Esophagus squamous epithelium (tissue), 5 donors: ENCODE measurements at regions not wholly inside any gene's neighbourhood (a gene's known extent, or its start where the extent isn't known, plus 50 kb on each side); places are given as distances from the start of the nearest gene placed in this dataset.
"Not testable (repeated sequence)": the region's sequence is repeated elsewhere in the genome, so short reads cannot be mapped to it uniquely, and the experiment has no call there.

Source experiments
- DNase-seq: peaks from one replicate; lab custom pipeline; 2025; lab: John Stamatoyannopoulos, UW
- H3K27ac ChIP-seq, 4 donors: fragments of 200-600 bp; sonication (generic); one replicate each; pipeline ENCODE4 v1.5.1; 2016 to 2019; ENCODE audit warnings: mild to moderate bottlenecking in 1 of 4
- H3K27me3 ChIP-seq, 4 donors: fragments of 200-600 bp; sonication (generic); 1 replicate in 3 of 4; 2 replicates in 1 of 4; pipeline versions ENCODE4 v1.5.1 to v1.6.0; 2017 to 2021; ENCODE audit warnings: antibody characterized with exemption in 1 of 4
- H3K36me3 ChIP-seq, 3 donors: fragments of 200-600 bp; sonication (generic); one replicate each; pipeline ENCODE4 v1.5.1; 2016 to 2019
- H3K4me1 ChIP-seq, 3 donors: fragments of 200-600 bp; sonication (generic); one replicate each; pipeline ENCODE4 v1.5.1; 2017 to 2019
- H3K4me3 ChIP-seq, 4 donors: fragments of 200-600 bp; sonication (generic); 1 replicate in 3 of 4; 2 replicates in 1 of 4; pipeline ENCODE4 v1.5.1; 2016 to 2019; ENCODE audit warnings: mild to moderate bottlenecking in 2 of 4, moderate library complexity in 1 of 4
- H3K9me3 ChIP-seq, 3 donors: fragments of 200-600 bp; sonication (generic); one replicate each; pipeline ENCODE4 v1.5.1; 2016 to 2019
- CTCF ChIP-seq, 6 experiments: fragments of 450-650 bp in 4 of 6; fragments of 200-600 bp in 2 of 6; sonication (generic) in 2 of 6; IDR thresholded peaks; one replicate each; pipeline ENCODE4 v1.5.1; 2016 to 2019; ENCODE audit warnings: antibody characterized with exemption in 6 of 6, mild to moderate bottlenecking in 4 of 6, moderate library complexity in 4 of 6
- POLR2A ChIP-seq, 4 donors: fragments of 450-650 bp; IDR thresholded peaks; one replicate each; pipeline ENCODE4 v1.6.1; 2017; ENCODE audit warnings: antibody characterized with exemption in 4 of 4, mild to moderate bottlenecking in 4 of 4, moderate library complexity in 3 of 4
- WGBS, 2 donors: methylation state at CpG; one replicate each; pipeline ENCODE4 v1.1.5; 2018; 5-methylcytosine and 5-hydroxymethylcytosine counted together
- intact Hi-C: fragments of 100-400 bp; cut with DNase I; formaldehyde crosslinking; loops from one replicate; pipeline ENCODE4 v1.15.0; 2022
- donor health status: DM: yes; HTN: yes; CAD: no.

DNA sequence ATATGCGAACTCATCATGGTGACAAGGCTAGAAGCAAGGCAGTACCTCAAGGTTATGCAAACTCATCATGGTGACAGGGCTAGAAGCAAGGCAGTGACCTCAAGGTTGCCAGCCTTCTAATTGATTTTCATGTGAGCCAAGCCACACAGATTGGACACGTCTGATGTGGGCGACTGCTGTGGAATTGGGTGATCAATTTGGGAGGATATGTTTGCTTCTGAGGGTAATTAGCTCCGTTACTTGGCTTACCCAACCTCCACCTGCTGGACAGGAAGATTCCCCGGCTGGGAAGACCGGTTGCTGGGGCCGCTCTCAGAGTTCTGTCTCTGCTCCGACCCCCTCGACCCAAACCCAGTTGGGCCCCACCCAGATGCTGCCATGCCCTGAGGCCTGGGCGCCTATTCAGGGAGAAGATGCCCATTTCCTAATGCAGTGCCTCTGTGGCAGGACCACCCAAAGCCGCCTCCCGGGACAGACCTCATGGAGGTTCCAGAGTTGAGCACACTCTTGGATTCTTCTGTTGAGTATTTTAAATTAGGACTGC is 69.9 kb upstream of the SHANK2 start:
- Histone ChIP-seq H3K4me3 (no peak overlapping the region), H3K4me1 (no peaks in the 10 kb centered on the region), H3K9me3 (peaks cover 0 to 1% (median 0%) of the 10 kb centered on the region in 3 donors), H3K27me3 (peaks cover 0 to 7% (median 0%) of the 10 kb centered on the region in 4 donors), H3K27ac (no peak overlapping the region), H3K36me3 (no peaks in the 10 kb centered on the region)
- 78 to 84% methylated on average over 5 to 7 of the region's 12 CpGs for WGBS, 2 donors
- DNase-seq: no peak
- TF ChIP-seq CTCF (IDR thresholded peaks at IDR 0.05) (no peak), POLR2A (IDR thresholded peaks at IDR 0.05) (no peak)
- intact Hi-C loops: no loop called here

DNA sequence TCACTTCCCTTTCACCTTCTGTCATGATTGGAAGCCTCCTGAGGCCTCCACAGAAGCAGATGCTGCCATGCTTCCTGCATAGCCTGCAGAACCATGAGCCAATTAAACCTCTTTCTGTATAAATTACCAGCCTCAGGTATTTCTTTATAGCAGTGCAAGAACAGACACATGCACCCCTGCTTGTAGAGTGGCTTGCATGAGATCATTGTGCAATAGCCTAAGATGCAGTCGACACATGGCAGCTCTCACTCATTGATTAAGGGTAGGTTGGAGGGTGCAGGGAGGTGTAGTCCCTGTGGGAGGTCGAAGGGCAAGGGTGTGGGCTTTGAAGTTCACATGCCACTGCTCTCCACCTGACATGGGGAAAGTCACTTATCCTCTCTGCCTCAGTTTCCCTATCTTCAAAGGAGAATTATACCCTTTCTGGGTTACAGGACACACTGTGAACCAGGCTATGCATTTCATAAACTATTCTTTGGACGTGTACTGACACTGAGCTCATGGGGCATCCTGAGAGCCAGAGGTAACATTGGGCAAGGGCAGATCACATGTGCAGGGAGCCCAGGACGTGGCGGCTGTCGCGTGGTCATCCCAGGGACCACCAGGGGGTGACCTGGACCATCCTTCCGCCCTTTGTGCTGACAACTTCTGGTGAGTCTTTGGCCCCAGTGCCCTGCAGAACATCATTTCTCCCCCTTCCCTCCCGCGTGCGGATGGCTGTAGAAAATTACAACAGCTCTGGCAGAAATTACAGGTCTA is 69.2 kb upstream of the SHANK2 start:
- Histone ChIP-seq H3K27ac (no peak overlapping the region), H3K9me3 (peaks cover 0 to 8% (median 6%) of the 10 kb centered on the region in 3 donors), H3K4me1 (no peaks in the 10 kb centered on the region), H3K36me3 (no peaks in the 10 kb centered on the region), H3K4me3 (no peak overlapping the region), H3K27me3 (peaks cover 0 to 7% (median 0%) of the 10 kb centered on the region in 4 donors)
- DNase-seq: no peak
- WGBS, 2 donors: 75 to 82% methylated on average over 9 to 10 of the region's 11 CpGs
- TF ChIP-seq CTCF (IDR thresholded peaks at IDR 0.05) (no peak), POLR2A (IDR thresholded peaks at IDR 0.05) (no peak)
- intact Hi-C loops: no loop called here

DNA sequence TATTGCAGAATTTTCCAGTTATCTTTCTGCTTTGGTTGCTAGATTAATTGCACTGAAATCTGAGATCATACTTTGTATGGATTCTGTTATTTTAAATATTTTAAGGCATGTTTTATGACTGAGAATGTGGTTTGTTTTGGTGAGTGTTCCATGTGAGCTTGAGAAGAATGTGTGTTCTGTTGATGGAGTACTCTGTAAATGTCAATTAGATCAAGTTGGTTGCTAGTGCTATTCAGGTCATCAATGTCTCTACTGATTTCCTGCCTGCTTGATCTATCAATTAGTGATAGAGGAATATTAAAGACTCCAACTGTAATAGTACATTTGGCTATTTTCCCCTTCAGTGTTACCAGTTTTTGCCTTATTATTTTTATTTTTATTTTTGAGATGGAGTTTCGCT is 64.3 kb upstream of the SHANK2 start:
- H3K27me3 ChIP-seq: peaks cover 0 to 7% (median 0%) of the 10 kb centered on the region in 4 donors
- no peaks in the 10 kb centered on the region for H3K4me1 ChIP-seq
- peaks cover 0 to 11% (median 6%) of the 10 kb centered on the region in 3 donors for H3K9me3 ChIP-seq
- no peaks in the 10 kb centered on the region for H3K36me3 ChIP-seq
- H3K27ac ChIP-seq: no peak overlapping the region
- no peak for DNase-seq
- intact Hi-C loops: no loop called here
- no peak overlapping the region for H3K4me3 ChIP-seq
- TF ChIP-seq POLR2A (IDR thresholded peaks at IDR 0.05) (no peak), CTCF (IDR thresholded peaks at IDR 0.05) (no peak)
- 89 to 93% methylated on average over 1 of the region's 1 CpG for WGBS, 2 donors

GRCh38 chr11:71312616-71313015 is 60.2 kb upstream of the SHANK2 start:
- 77 to 78% methylated on average over 8 to 9 of the region's 9 CpGs for WGBS, 2 donors
- H3K36me3 ChIP-seq, H3K27ac ChIP-seq, DNase-seq, H3K4me3 ChIP-seq, H3K4me1 ChIP-seq, intact Hi-C loops, H3K27me3 ChIP-seq: not testable (repeated sequence)
- H3K9me3 ChIP-seq: peaks cover 0 to 11% (median 6%) of the 10 kb centered on the region in 3 donors

GRCh38 chr11:71311928-71312510 is 59.6 kb upstream of the SHANK2 start:
- intact Hi-C loops: no loop called here
- 74 to 80% methylated on average over 8 to 13 of the region's 15 CpGs for WGBS, 2 donors
- H3K4me3 ChIP-seq: no peak overlapping the region
- no peaks in the 10 kb centered on the region for H3K36me3 ChIP-seq
- peaks cover 0 to 8% (median 5%) of the 10 kb centered on the region in 3 donors for H3K9me3 ChIP-seq
- no peak for TF ChIP-seq CTCF (IDR thresholded peaks at IDR 0.05)
- no peak for TF ChIP-seq POLR2A (IDR thresholded peaks at IDR 0.05)
- DNase-seq: no peak
- H3K27me3 ChIP-seq: peaks cover 0 to 9% (median 0%) of the 10 kb centered on the region in 4 donors
- H3K27ac ChIP-seq: no peak overlapping the region
- H3K4me1 ChIP-seq: no peaks in the 10 kb centered on the region
